Progenitor cell of endocrine pancreas (in vitro differentiated cells): ENCODE measurements at regions not wholly inside any gene's neighbourhood (a gene's known extent, or its start where the extent isn't known, plus 50 kb on each side); places are given as distances from the start of the nearest gene placed in this dataset.

ENCODE experiments used
- DNase-seq: peaks from one replicate; pipeline ENCODE4 v3.0.0; 2021; ENCODE audit warnings: low spot score; ENCODE audit not compliant: unreplicated experiment
- H3K27ac Mint-ChIP-seq: 2 replicates; pipeline ENCODE4 v1.8.0; 2021; ENCODE audit warnings: mild to moderate bottlenecking, moderate library complexity, mixed read lengths
- H3K27me3 Mint-ChIP-seq: 2 replicates; pipeline ENCODE4 v1.8.0; 2021; ENCODE audit warnings: mixed read lengths
- H3K36me3 Mint-ChIP-seq: 2 replicates; pipeline ENCODE4 v1.8.0; 2022; ENCODE audit warnings: mixed read lengths; ENCODE audit not compliant: insufficient read depth
- H3K4me1 Mint-ChIP-seq: 2 replicates; pipeline ENCODE4 v1.8.0; 2021; ENCODE audit warnings: low read depth, mixed read lengths
- H3K4me3 Mint-ChIP-seq: 2 replicates; pipeline ENCODE4 v1.8.0; 2021; ENCODE audit warnings: low read depth, mild to moderate bottlenecking, moderate library complexity, mixed read lengths
- H3K9me3 Mint-ChIP-seq: 2 replicates; pipeline ENCODE4 v1.8.0; 2021; ENCODE audit warnings: low read depth, mixed read lengths
- CTCF ChIP-seq: fragments of 200-600 bp; sonication (generic); IDR thresholded peaks from one replicate; pipeline ENCODE4 v1.5.0; 2021; ENCODE audit warnings: antibody characterized with exemption, mild to moderate bottlenecking; ENCODE audit not compliant: unreplicated experiment

- no peak overlapping the region for H3K27ac Mint-ChIP-seq
- TF ChIP-seq CTCF: no peak
- DNase-seq: no peak
- no peak overlapping the region for H3K4me3 Mint-ChIP-seq
- H3K9me3 Mint-ChIP-seq: no peaks in the 10 kb centered on the region
- H3K4me1 Mint-ChIP-seq: peaks cover 4% of the 10 kb centered on the region
- no peaks in the 10 kb centered on the region for H3K36me3 Mint-ChIP-seq
- peaks cover 20% of the 10 kb centered on the region for H3K27me3 Mint-ChIP-seq
Measured at GRCh38 chr16:55261301-55261700, 62.7 kb upstream of the IRX6 start.

DNA sequence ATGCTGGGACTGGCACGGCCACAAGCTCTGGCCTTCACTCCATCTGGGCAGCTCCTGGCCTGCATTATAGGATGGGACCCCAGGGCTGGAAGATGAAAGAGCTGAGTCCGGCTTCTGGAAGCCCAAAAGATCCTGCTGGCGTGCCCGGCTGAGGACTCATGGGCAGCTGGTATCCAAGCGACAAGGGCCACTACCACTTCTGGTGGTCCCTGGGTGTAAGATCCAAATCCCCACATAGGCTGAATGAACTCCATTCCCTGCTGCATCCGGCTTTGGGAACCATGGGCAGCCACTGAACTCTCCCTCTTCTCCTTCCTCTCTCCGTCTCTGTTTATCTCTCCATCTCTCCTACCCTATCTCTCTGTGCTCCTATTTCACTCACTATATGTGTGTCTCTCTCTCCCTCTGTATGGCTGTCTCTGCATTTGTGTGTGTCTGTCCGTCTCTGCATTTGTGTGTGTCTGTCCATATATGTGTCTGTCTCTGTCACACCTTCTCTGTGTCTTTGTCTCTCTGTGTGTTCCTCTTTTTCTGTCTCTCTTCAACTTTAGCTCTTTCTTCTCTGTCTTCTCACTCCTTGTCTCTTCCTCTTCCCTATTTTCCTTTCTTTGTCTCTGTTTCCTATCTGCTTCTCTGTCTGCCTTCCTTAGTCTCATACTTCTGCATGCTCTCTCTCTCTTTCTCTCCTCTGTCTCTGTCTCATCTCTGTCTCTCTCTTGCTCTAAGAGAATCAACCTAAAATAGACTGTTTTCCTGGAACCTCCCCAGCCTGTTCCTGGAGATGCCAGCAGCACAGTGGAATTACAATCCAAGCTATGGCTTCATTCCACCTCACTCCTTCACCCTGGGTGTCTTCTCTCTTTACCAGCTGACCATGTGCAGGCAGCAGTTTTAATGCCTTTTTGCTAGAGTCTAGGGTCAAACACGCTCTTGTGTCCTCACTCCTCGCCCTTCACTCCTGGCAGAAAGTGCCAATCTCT lies 60.4 kb upstream of the IRX6 start:
- no peak for TF ChIP-seq CTCF
- DNase-seq: no peak

DNA sequence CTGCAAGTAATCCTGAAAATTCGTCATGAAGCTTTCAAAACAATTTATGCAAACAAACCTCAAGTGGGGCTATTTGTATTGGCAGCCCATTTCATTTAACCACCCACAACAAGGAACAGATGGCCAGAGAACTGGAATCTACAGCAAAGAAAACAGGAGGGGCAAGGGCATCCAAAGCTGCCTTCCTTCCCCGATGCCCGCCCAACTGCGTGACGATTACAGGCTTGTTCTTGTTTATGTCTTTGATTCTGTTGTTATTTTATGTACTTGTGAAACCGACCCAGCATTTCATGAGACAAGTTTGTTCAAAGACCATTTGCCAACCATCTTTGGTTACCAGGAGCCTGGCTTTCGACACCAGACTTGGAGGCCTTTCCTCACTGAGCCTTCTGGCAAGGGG lies 59.1 kb upstream of the IRX6 start:
- H3K4me1 Mint-ChIP-seq: no peaks in the 10 kb centered on the region
- no peaks in the 10 kb centered on the region for H3K36me3 Mint-ChIP-seq
- no peak overlapping the region for H3K4me3 Mint-ChIP-seq

More for the DNA sequence above, 60.4 kb upstream of the IRX6 start:
- Mint-ChIP-seq H3K27ac (no peak overlapping the region), H3K4me3 (no peak overlapping the region), H3K27me3 (peaks cover 21% of the 10 kb centered on the region), H3K4me1 (no peaks in the 10 kb centered on the region), H3K36me3 (no peaks in the 10 kb centered on the region), H3K9me3 (no peaks in the 10 kb centered on the region)

DNA sequence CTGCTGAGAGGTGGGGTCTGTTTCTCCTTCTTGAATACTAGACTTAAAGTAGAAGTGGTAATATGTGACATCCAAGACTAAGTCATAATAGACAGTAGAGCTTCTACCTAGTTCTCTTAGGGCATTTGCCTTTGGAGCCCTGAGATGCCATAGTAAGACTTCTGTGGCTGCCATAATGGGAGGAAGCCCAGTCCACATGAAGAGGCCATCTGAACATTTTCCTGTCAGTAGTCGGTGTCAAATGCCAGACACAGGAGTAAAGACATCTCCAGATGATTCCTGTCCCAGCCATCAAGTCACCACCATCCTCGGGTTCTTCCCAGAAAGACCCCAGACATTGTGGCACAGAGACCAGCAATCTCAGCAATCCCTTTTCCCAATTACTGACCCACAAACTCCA lies 58.1 kb upstream of the IRX6 start:
- H3K4me1 Mint-ChIP-seq: no peaks in the 10 kb centered on the region
- TF ChIP-seq CTCF: no peak
- H3K4me3 Mint-ChIP-seq: no peak overlapping the region
- peaks cover 23% of the 10 kb centered on the region for H3K27me3 Mint-ChIP-seq
- no peak for DNase-seq
- no peaks in the 10 kb centered on the region for H3K9me3 Mint-ChIP-seq
- no peak overlapping the region for H3K27ac Mint-ChIP-seq
- no peaks in the 10 kb centered on the region for H3K36me3 Mint-ChIP-seq

More for the DNA sequence above, 59.1 kb upstream of the IRX6 start:
- no peak for DNase-seq
- no peak for TF ChIP-seq CTCF
- no peaks in the 10 kb centered on the region for H3K9me3 Mint-ChIP-seq
- no peak overlapping the region for H3K27ac Mint-ChIP-seq
- H3K27me3 Mint-ChIP-seq: peaks cover 29% of the 10 kb centered on the region

GRCh38 chr16:55271945-55272513 lies 52.0 kb upstream of the IRX6 start:
- no peak for DNase-seq
- H3K4me1 Mint-ChIP-seq: no peaks in the 10 kb centered on the region
- H3K9me3 Mint-ChIP-seq: no peaks in the 10 kb centered on the region
- TF ChIP-seq CTCF: no peak
- no peaks in the 10 kb centered on the region for H3K36me3 Mint-ChIP-seq
- H3K4me3 Mint-ChIP-seq: no peak overlapping the region
- H3K27me3 Mint-ChIP-seq: peaks cover 20% of the 10 kb centered on the region
- H3K27ac Mint-ChIP-seq: no peak overlapping the region
